ELF-1 (cell line): ENCODE measurements at regions not wholly inside any gene's neighbourhood (a gene's known extent, or its start where the extent isn't known, plus 50 kb on each side); places are given as distances from the start of the nearest gene placed in this dataset.

Experiments used
- DNase-seq: peaks from one replicate; pipeline ENCODE4 v3.0.0-alpha.2; 2016; ENCODE audit warnings: low read depth, low spot score

GRCh38 chr2:9082158-9082557 lies 78.7 kb upstream of the MBOAT2 start:
- DNase-seq, result no peak

GRCh38 chr2:9081750-9082149 lies 78.3 kb upstream of the MBOAT2 start:
- no peak for DNase-seq

- no peak for DNase-seq
These were observed 74.9 kb upstream of the MBOAT2 start for GRCh38 chr2:9078405-9078804.

- no peak for DNase-seq
These were observed 74.2 kb upstream of the MBOAT2 start for GRCh38 chr2:9077691-9078090.

GRCh38 chr2:9076755-9077154 lies 73.3 kb upstream of the MBOAT2 start:
- DNase-seq, result no peak

- no peak for DNase-seq
These were observed 72.7 kb upstream of the MBOAT2 start for GRCh38 chr2:9076210-9076609.

GRCh38 chr2:9074930-9075329 lies 71.4 kb upstream of the MBOAT2 start:
- DNase-seq, result peak; percentile 40

GRCh38 chr2:9071584-9072124 lies 68.2 kb upstream of the MBOAT2 start:
- DNase-seq, result no peak

GRCh38 chr2:9071032-9071431 lies 67.5 kb upstream of the MBOAT2 start:
- peak; percentile 37 for DNase-seq

GRCh38 chr2:9069543-9069942 lies 66.1 kb upstream of the MBOAT2 start:
- DNase-seq, result no peak

- no peak for DNase-seq
These were observed 62.4 kb upstream of the MBOAT2 start for GRCh38 chr2:9065901-9066300.

GRCh38 chr2:9063023-9063606 lies 59.6 kb upstream of the MBOAT2 start:
- DNase-seq, result no peak

GRCh38 chr2:9060819-9061218 lies 57.3 kb upstream of the MBOAT2 start:
- DNase-seq, result peak; percentile 8

- DNase-seq, result peak; percentile 15
These were observed 54.7 kb upstream of the MBOAT2 start for GRCh38 chr2:9057939-9058761.

- DNase-seq, result no peak
These were observed 52.0 kb upstream of the MBOAT2 start for GRCh38 chr2:9055471-9055870.

- no peak for DNase-seq
These were observed 50.0 kb upstream of the MBOAT2 start for GRCh38 chr2:9053534-9053931.
